Astrocyte of the cerebellum (primary cell): ENCODE measurements at regions not wholly inside any gene's neighbourhood (a gene's known extent, or its start where the extent isn't known, plus 50 kb on each side); places are given as distances from the start of the nearest gene placed in this dataset.

ENCODE experiments used
- DNase-seq: peaks from one replicate; pipeline ENCODE4 v3.0.0-alpha.2; 2011; ENCODE audit warnings: low read depth
- H3K4me3 ChIP-seq: 2 replicates; pipeline ENCODE4 v1.5.1; 2011; ENCODE audit warnings: mild to moderate bottlenecking, low read depth, low read length, moderate library complexity
- in situ Hi-C: cut with HindIII; loops from 2 replicates; pipeline ENCODE4 v1.10.0; 2017; ENCODE audit warnings: low sequenced_read_pairs
- TF ChIP-seq, protein P1 (sequence below): IDR thresholded peaks from 2 replicates; pipeline ENCODE4 v1.5.1; 2012; ENCODE audit warnings: low read length, low read depth, moderate library complexity, mild to moderate bottlenecking; ENCODE audit errors: missing control alignments

DNA sequence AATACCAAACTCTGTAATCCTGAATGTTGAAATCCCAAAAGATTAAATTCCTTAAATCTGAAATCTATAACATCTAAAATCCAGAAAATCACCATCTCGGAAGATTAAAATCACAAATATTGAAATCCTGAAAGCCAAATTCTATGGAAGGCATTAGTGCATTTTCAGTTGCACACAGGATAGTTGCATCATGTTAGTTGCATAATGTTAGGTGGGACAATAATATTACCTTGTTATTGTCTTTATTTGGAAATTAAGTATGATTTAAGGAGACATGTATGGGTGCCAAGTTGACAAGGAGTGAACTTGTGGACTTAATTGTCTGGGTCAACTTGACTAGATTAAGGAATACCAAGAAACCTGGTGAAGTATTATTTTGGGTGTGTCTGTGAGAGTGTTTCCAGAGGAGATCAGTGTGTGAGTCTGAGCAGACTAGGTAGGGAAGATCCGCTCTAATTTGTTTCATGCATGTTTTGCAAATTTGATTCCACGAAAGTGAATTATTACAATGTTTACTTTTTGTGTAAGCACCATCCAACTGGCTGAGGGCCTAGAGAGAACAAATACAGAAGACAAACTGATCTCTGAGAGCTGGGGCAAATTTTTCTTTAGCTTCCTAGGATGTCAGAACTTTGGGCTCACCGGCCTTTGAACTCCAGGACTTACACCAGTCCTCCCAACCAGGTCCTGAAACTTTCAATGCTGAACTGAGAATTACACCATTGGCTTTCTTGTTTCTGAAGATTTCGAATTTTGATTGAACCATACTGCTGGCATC lies 545.1 kb upstream of the IRAK1BP1 start:
- H3K4me3 ChIP-seq: no peak overlapping the region
- TF ChIP-seq, protein P1, sequence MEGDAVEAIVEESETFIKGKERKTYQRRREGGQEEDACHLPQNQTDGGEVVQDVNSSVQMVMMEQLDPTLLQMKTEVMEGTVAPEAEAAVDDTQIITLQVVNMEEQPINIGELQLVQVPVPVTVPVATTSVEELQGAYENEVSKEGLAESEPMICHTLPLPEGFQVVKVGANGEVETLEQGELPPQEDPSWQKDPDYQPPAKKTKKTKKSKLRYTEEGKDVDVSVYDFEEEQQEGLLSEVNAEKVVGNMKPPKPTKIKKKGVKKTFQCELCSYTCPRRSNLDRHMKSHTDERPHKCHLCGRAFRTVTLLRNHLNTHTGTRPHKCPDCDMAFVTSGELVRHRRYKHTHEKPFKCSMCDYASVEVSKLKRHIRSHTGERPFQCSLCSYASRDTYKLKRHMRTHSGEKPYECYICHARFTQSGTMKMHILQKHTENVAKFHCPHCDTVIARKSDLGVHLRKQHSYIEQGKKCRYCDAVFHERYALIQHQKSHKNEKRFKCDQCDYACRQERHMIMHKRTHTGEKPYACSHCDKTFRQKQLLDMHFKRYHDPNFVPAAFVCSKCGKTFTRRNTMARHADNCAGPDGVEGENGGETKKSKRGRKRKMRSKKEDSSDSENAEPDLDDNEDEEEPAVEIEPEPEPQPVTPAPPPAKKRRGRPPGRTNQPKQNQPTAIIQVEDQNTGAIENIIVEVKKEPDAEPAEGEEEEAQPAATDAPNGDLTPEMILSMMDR: no peak
- in situ Hi-C loops: no loop called here
- no peak for DNase-seq

DNA sequence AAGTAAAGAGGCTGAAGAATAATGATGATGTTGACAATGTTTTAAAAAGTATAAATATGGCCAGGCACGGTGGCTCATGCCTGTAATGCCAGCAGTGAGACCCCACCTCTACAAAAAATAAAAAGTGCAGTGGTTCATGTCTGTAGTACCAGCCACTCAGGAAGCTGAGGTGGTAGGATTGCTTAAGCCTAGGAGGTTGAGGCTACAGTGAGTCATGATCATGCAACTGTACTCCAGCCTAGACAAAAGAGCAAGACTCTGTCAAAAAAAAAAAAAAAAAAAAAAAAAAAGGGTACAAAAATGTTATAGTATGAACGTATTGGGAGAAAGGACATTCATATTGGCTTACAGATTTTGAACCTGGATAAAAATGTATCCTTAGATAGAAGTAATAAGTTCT lies 543.1 kb upstream of the IRAK1BP1 start:
- DNase-seq: no peak
- no peak overlapping the region for H3K4me3 ChIP-seq
- in situ Hi-C loops: no loop called here
- TF ChIP-seq, protein P1: no peak

GRCh38 chr6:78340755-78341154 lies 526.6 kb upstream of the IRAK1BP1 start:
- DNase-seq: no peak
- TF ChIP-seq, protein P1: no peak
- no peak overlapping the region for H3K4me3 ChIP-seq
- in situ Hi-C loops: no loop called here

DNA sequence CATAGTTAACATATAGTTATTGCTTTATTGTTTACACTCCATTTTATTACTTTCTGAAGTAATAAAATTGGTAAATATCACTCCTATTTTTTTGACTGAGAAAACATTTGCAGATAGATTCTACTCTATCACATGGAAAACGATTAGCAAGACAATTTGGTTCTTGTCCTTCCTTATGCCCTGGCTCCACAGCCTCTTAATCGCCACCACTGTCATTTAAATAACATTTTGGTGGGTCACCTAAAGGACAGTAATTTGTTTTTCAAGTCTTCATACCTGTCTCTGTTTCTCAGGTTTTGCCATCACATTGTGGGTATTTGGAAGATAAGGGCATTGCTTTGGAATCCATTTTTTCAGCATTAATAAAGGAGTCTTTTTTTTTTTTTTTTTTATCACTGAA lies 521.5 kb upstream of the IRAK1BP1 start:
- DNase-seq: no peak
- TF ChIP-seq, protein P1: no peak
- H3K4me3 ChIP-seq: no peak overlapping the region
- in situ Hi-C loops: no loop called here

GRCh38 chr6:78347191-78347916 lies 520.0 kb upstream of the IRAK1BP1 start:
- TF ChIP-seq, protein P1: no peak
- DNase-seq: no peak
- in situ Hi-C loops: no loop called here
- no peak overlapping the region for H3K4me3 ChIP-seq

DNA sequence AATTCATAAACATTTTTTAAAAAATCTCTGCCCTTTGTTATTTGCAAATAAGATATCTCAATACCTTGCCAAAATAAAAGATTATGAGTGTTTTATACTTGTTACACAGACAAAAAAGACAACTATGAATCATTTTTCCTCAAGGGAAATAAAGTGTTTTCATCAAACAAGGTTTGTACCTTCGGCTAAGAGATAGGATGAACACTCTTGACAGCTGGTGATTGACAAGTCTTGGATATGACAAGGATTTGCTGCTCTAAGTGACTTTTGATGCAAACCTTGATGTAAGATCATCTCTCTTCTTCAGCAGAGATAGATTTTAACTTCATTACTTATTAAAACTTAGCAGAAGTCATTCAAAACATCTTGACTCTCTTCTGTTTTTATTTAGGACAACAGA lies 514.3 kb upstream of the IRAK1BP1 start:
- in situ Hi-C loops: no loop called here
- DNase-seq: no peak
- no peak overlapping the region for H3K4me3 ChIP-seq
- TF ChIP-seq, protein P1: no peak
